Fibroblast of lung (primary cell): ENCODE measurements at regions not wholly inside any gene's neighbourhood (a gene's known extent, or its start where the extent isn't known, plus 50 kb on each side); places are given as distances from the start of the nearest gene placed in this dataset.

Experiments
- DNase-seq, 2 donors: peaks; one replicate each; pipeline versions ENCODE4 v3.0.0 to v3.0.0-alpha.2; 2010; ENCODE audit warnings: low read depth in 2 of 2
- H2AFZ ChIP-seq: 2 replicates; pipeline ENCODE4 v1.5.1; 2012; ENCODE audit warnings: low read length, control low read depth, inconsistent platforms
- H3K27ac ChIP-seq: 2 replicates; pipeline ENCODE4 v1.5.1; 2011; ENCODE audit warnings: low read length, control low read depth; ENCODE audit not compliant: insufficient read depth
- H3K27me3 ChIP-seq: 2 replicates; pipeline ENCODE4 v1.5.1; 2011; ENCODE audit warnings: mild to moderate bottlenecking, low read length; ENCODE audit not compliant: control insufficient read depth, insufficient read depth
- H3K36me3 ChIP-seq: 2 replicates; pipeline ENCODE4 v1.5.1; 2011; ENCODE audit warnings: low read length; ENCODE audit not compliant: control insufficient read depth, insufficient read depth
- H3K4me1 ChIP-seq: 2 replicates; pipeline ENCODE4 v1.5.1; 2011; ENCODE audit warnings: low read length; ENCODE audit not compliant: control insufficient read depth, insufficient read depth; ENCODE audit errors: extremely low read depth
- H3K4me2 ChIP-seq: 2 replicates; pipeline ENCODE4 v1.5.1; 2011; ENCODE audit warnings: low read length, control low read depth; ENCODE audit not compliant: insufficient read depth; ENCODE audit errors: extremely low read depth
- H3K4me3 ChIP-seq, 4 experiments: fragments of 200-600 bp in 1 of 4; sonication (generic) in 1 of 4; replicated peaks in 1 of 4; 2 replicates each; pipeline ENCODE4 v1.5.1; 2011 to 2016; ENCODE audit warnings: low read length in 4 of 4, low read depth in 3 of 4, mild to moderate bottlenecking in 3 of 4, control low read depth in 2 of 4, inconsistent platforms in 1 of 4, mixed read lengths in 1 of 4; ENCODE audit not compliant: insufficient read depth in 1 of 4; ENCODE audit errors: control extremely low read depth in 1 of 4
- H3K79me2 ChIP-seq: 2 replicates; pipeline ENCODE4 v1.5.1; 2012; ENCODE audit warnings: mild to moderate bottlenecking, low read length, inconsistent platforms; ENCODE audit not compliant: control insufficient read depth, insufficient read depth
- H3K9ac ChIP-seq: 2 replicates; pipeline ENCODE4 v1.5.1; 2011; ENCODE audit warnings: mild to moderate bottlenecking, low read length, control low read depth; ENCODE audit not compliant: insufficient read depth
- H3K9me3 ChIP-seq: 2 replicates; pipeline ENCODE4 v1.5.1; 2012; ENCODE audit warnings: low read depth, low read length; ENCODE audit not compliant: control insufficient read depth, insufficient read depth
- H4K20me1 ChIP-seq: 2 replicates; pipeline ENCODE4 v1.5.1; 2011; ENCODE audit warnings: low read length; ENCODE audit not compliant: control insufficient read depth, insufficient read depth; ENCODE audit errors: extremely low read depth
- CTCF ChIP-seq, 2 donors: IDR thresholded peaks in 1 of 2; conservative IDR thresholded peaks in 1 of 2; 1 replicate in 1 of 2; 2 replicates in 1 of 2; pipeline ENCODE4 v1.5.1; 2011 to 2012; ENCODE audit warnings: low read length in 2 of 2, control low read depth in 1 of 2, inconsistent platforms in 1 of 2, low read depth in 1 of 2, mild to moderate bottlenecking in 1 of 2
- EZH2 ChIP-seq: IDR thresholded peaks from 2 replicates; pipeline ENCODE4 v1.5.1; 2012; ENCODE audit warnings: low read length, control low read depth, mild to moderate bottlenecking; ENCODE audit errors: missing control alignments

GRCh38 chr17:21525464-21526130, 149.4 kb downstream of the KCNJ12 start:
- peak in 1 of 2 donors; percentile 19 for TF ChIP-seq CTCF (conservative IDR thresholded peaks at IDR 0.05 in 1 of 2, IDR thresholded peaks at IDR 0.05 in 1 of 2; ENCODE audit: low read depth in 1 of 2, low read length in 2 of 2)
- TF ChIP-seq EZH2: no peak
- Histone ChIP-seq H3K9ac (no peak overlapping the region), H3K36me3 (no peaks in the 10 kb centered on the region), H3K27ac (no peak overlapping the region), H3K27me3 (no peaks in the 10 kb centered on the region), H3K79me2 (no peaks in the 10 kb centered on the region), H3K4me2 (no peak overlapping the region), H3K4me1 (no peaks in the 10 kb centered on the region), H4K20me1 (no peaks in the 10 kb centered on the region), H2AFZ (no peak overlapping the region), H3K9me3 (no peaks in the 10 kb centered on the region), H3K4me3 (no peak overlapping the region)
- no peak for DNase-seq

GRCh38 chr17:21528031-21528695, 152.0 kb downstream of the KCNJ12 start:
- no peak for DNase-seq
- H3K9me3 ChIP-seq: no peaks in the 10 kb centered on the region
- H3K4me1 ChIP-seq: no peaks in the 10 kb centered on the region
- no peaks in the 10 kb centered on the region for H4K20me1 ChIP-seq
- H3K4me2 ChIP-seq: no peak overlapping the region
- H3K9ac ChIP-seq: no peak overlapping the region
- TF ChIP-seq CTCF (conservative IDR thresholded peaks at IDR 0.05 in 1 of 2, IDR thresholded peaks at IDR 0.05 in 1 of 2; ENCODE audit: low read depth in 1 of 2, low read length in 2 of 2): no peak
- no peak for TF ChIP-seq EZH2
- no peak overlapping the region for H3K27ac ChIP-seq
- H3K36me3 ChIP-seq: peaks cover 4% of the 10 kb centered on the region
- no peak overlapping the region for H3K4me3 ChIP-seq
- H3K27me3 ChIP-seq: no peaks in the 10 kb centered on the region
- no peaks in the 10 kb centered on the region for H3K79me2 ChIP-seq
- no peak overlapping the region for H2AFZ ChIP-seq

- no peaks in the 10 kb centered on the region for H3K27me3 ChIP-seq
- no peaks in the 10 kb centered on the region for H4K20me1 ChIP-seq
- no peak overlapping the region for H3K9ac ChIP-seq
- TF ChIP-seq EZH2 (no peak), CTCF (conservative IDR thresholded peaks at IDR 0.05 in 1 of 2, IDR thresholded peaks at IDR 0.05 in 1 of 2; ENCODE audit: low read depth in 1 of 2, low read length in 2 of 2) (no peak)
- H3K4me3 ChIP-seq: no peak overlapping the region
- H3K27ac ChIP-seq: no peak overlapping the region
- H3K4me1 ChIP-seq: no peaks in the 10 kb centered on the region
- H3K36me3 ChIP-seq: peaks cover 7% of the 10 kb centered on the region
- no peak overlapping the region for H2AFZ ChIP-seq
- no peaks in the 10 kb centered on the region for H3K79me2 ChIP-seq
- no peak overlapping the region for H3K4me2 ChIP-seq
- no peak for DNase-seq
- H3K9me3 ChIP-seq: no peaks in the 10 kb centered on the region
These were observed 154.2 kb downstream of the KCNJ12 start for GRCh38 chr17:21530311-21530710.
